ENCODE measurements at regions not wholly inside any gene's neighbourhood (a gene's known extent, or its start where the extent isn't known, plus 50 kb on each side); places are given as distances from the start of the nearest gene placed in this dataset.

DNA sequence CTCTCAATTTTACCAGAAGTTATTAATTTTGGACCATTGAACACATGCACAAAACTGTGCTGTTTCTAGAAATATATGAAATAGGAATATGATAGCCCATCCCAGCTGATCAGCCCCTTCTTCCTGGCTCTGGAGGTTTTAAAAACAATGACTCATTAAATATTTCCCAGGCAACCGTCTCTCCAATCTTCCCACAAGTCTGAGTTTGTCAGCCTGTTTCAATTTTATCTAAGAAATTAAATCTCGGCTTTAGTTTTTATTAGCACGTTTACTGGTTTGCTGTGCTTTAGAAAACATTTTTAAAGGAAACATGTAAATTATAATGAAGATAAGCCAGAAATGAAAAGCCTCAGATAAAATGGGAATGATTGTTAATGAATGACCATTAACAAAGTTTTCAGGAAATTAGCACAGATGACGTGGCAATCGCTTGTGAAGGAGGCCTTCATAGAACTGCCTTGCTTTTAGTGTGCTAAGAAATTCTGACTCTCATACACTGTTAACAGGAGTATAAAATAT lies 89.3 kb upstream of the RAP1B start:
- H3K4me3 ChIP-seq (ENCODE audit: insufficient read length, low read depth) = no peak overlapping the region

DNA sequence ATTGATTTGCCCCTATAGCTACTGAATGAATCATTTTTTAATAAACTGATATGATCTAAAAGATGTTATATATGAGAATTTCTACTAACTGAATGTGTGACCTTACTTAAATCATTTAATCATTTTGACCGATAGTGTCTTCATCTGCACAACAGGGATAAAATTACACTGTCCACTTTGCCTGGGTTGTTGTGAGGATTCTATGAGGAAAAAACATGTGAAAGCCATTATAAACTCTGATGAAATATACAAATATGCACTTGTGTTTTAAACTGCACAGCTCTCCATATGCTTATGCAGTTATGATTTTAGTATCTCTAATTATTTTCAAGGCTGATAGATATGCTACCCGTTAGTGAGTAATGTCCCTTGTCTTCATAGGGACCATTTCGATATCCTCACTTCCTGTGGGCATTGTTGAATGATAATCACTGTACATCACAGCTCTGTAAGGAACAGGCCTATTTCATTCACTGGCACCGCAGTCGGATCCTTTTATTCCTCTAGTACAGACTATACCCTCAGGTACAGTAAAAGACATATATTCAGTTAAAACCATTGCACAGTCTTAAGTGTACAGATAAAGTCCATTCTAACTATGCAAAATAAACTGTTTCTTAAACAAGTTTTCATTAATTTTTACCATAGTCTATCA lies 88.7 kb upstream of the RAP1B start:
- no peaks in the 10 kb centered on the region for H3K4me1 ChIP-seq (ENCODE audit: insufficient read depth, insufficient read length)
- TF ChIP-seq SUZ12 (IDR thresholded peaks at IDR 0.05; ENCODE audit: extremely low read depth, insufficient read depth, insufficient read length) = no peak
- no peak for TF ChIP-seq YY1 (IDR thresholded peaks at IDR 0.05; ENCODE audit: insufficient read depth, insufficient read length)
- no peak for TF ChIP-seq ZNF274 (IDR thresholded peaks at IDR 0.05; ENCODE audit: low read depth, low read length)
- no peak for DNase-seq (ENCODE audit: low read depth, low spot score)
- H3K27me3 ChIP-seq (ENCODE audit: insufficient read depth, insufficient read length) = no peaks in the 10 kb centered on the region
- H3K36me3 ChIP-seq (ENCODE audit: insufficient read depth, insufficient read length, low read length) = no peaks in the 10 kb centered on the region
- H3K4me3 ChIP-seq (ENCODE audit: insufficient read length, low read depth) = no peak overlapping the region
- no peak overlapping the region for H3K9ac ChIP-seq (ENCODE audit: insufficient read length, low read depth)
- peaks cover 18% of the 10 kb centered on the region for H3K9me3 ChIP-seq (ENCODE audit: insufficient read depth, low read length)

More for the DNA sequence above, 89.3 kb upstream of the RAP1B start:
- H3K9ac ChIP-seq (ENCODE audit: insufficient read length, low read depth) = no peak overlapping the region
- no peaks in the 10 kb centered on the region for H3K36me3 ChIP-seq (ENCODE audit: insufficient read depth, insufficient read length, low read length)
- TF ChIP-seq SUZ12 (IDR thresholded peaks at IDR 0.05; ENCODE audit: extremely low read depth, insufficient read depth, insufficient read length) (no peak), ZNF274 (IDR thresholded peaks at IDR 0.05; ENCODE audit: low read depth, low read length) (no peak), YY1 (IDR thresholded peaks at IDR 0.05; ENCODE audit: insufficient read depth, insufficient read length) (no peak)
- no peak for DNase-seq (ENCODE audit: low read depth, low spot score)
- no peaks in the 10 kb centered on the region for H3K4me1 ChIP-seq (ENCODE audit: insufficient read depth, insufficient read length)
- H3K27me3 ChIP-seq (ENCODE audit: insufficient read depth, insufficient read length) = no peaks in the 10 kb centered on the region
- peaks cover 18% of the 10 kb centered on the region for H3K9me3 ChIP-seq (ENCODE audit: insufficient read depth, low read length)

DNA sequence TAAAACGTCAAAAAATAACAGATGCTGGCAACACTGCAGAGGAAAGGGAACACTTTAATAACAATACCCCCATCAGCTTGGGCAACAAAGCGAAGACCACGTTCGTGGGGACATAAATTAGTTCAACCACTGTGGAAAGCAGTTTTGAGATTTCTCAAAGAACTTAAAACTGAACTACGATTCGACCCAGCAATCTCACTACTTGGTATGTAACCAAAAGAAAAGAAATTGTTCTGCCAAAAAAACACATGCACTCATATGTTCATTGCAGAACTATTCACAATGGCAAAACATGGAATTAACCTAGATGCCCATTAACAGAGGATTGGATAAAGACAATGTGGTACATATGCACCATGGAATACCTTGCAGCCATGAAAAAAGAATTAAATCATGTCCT lies 81.2 kb upstream of the RAP1B start:
- no peaks in the 10 kb centered on the region for H3K36me3 ChIP-seq (ENCODE audit: insufficient read depth, insufficient read length, low read length)
- H3K4me3 ChIP-seq (ENCODE audit: insufficient read length, low read depth) = no peak overlapping the region
- no peaks in the 10 kb centered on the region for H3K27me3 ChIP-seq (ENCODE audit: insufficient read depth, insufficient read length)
- TF ChIP-seq YY1 (IDR thresholded peaks at IDR 0.05; ENCODE audit: insufficient read depth, insufficient read length) = no peak
- no peak for TF ChIP-seq SUZ12 (IDR thresholded peaks at IDR 0.05; ENCODE audit: extremely low read depth, insufficient read depth, insufficient read length)
- TF ChIP-seq ZNF274 (IDR thresholded peaks at IDR 0.05; ENCODE audit: low read depth, low read length) = no peak
- peaks cover 17% of the 10 kb centered on the region for H3K9me3 ChIP-seq (ENCODE audit: insufficient read depth, low read length)
- H3K4me1 ChIP-seq (ENCODE audit: insufficient read depth, insufficient read length) = no peaks in the 10 kb centered on the region
- H3K9ac ChIP-seq (ENCODE audit: insufficient read length, low read depth) = no peak overlapping the region
- DNase-seq (ENCODE audit: low read depth, low spot score) = no peak

DNA sequence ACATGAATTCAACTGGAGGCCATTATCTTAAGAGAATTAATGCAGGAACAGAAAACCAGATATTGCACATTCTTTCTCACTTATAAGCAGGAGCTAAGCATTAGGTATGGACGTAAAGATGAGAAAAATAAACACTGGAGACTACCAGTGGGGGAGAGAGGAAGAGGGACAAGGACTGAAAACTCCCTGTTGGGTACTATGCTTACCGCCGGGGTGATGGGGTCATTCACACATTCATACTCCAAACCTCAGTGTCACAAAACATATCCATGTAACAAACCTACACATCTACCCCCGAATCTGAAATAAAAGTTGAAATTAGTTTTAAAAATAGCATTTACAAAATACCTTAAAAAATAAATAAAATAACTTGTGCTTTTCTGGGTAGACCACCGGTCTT lies 80.8 kb upstream of the RAP1B start:
- no peak overlapping the region for H3K4me3 ChIP-seq (ENCODE audit: insufficient read length, low read depth)
- no peaks in the 10 kb centered on the region for H3K36me3 ChIP-seq (ENCODE audit: insufficient read depth, insufficient read length, low read length)
- no peak overlapping the region for H3K9ac ChIP-seq (ENCODE audit: insufficient read length, low read depth)
- H3K4me1 ChIP-seq (ENCODE audit: insufficient read depth, insufficient read length) = no peaks in the 10 kb centered on the region
- no peak for DNase-seq (ENCODE audit: low read depth, low spot score)
- peaks cover 13% of the 10 kb centered on the region for H3K9me3 ChIP-seq (ENCODE audit: insufficient read depth, low read length)
- H3K27me3 ChIP-seq (ENCODE audit: insufficient read depth, insufficient read length) = no peaks in the 10 kb centered on the region
- no peak for TF ChIP-seq ZNF274 (IDR thresholded peaks at IDR 0.05; ENCODE audit: low read depth, low read length)
- TF ChIP-seq YY1 (IDR thresholded peaks at IDR 0.05; ENCODE audit: insufficient read depth, insufficient read length) = no peak
- TF ChIP-seq SUZ12 (IDR thresholded peaks at IDR 0.05; ENCODE audit: extremely low read depth, insufficient read depth, insufficient read length) = no peak

DNA sequence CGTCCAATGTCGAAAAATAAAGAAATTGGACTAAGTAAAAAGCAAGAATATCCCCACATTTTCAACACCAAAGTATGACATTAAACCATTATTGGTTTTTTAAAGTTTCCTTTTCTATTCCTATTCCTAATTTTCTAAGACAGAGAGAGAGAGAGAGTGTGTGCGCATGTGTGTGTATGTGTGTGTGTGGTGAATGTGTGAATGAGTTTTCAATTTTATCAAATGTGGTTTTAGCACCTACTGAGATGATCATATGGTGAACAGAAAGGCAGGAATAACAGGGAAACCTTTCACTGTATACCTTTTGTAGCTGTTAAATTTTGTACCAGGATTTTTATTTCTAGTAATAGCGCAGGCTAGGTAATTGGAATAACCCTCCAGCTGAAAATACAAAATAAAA lies 80.4 kb upstream of the RAP1B start:
- Histone ChIP-seq H3K9ac (ENCODE audit: insufficient read length, low read depth) (no peak overlapping the region), H3K36me3 (ENCODE audit: insufficient read depth, insufficient read length, low read length) (no peaks in the 10 kb centered on the region), H3K4me3 (ENCODE audit: insufficient read length, low read depth) (no peak overlapping the region), H3K4me1 (ENCODE audit: insufficient read depth, insufficient read length) (no peaks in the 10 kb centered on the region), H3K9me3 (ENCODE audit: insufficient read depth, low read length) (peaks cover 9% of the 10 kb centered on the region), H3K27me3 (ENCODE audit: insufficient read depth, insufficient read length) (no peaks in the 10 kb centered on the region)
- DNase-seq (ENCODE audit: low read depth, low spot score) = no peak
- TF ChIP-seq SUZ12 (IDR thresholded peaks at IDR 0.05; ENCODE audit: extremely low read depth, insufficient read depth, insufficient read length) (no peak), ZNF274 (IDR thresholded peaks at IDR 0.05; ENCODE audit: low read depth, low read length) (no peak)

DNA sequence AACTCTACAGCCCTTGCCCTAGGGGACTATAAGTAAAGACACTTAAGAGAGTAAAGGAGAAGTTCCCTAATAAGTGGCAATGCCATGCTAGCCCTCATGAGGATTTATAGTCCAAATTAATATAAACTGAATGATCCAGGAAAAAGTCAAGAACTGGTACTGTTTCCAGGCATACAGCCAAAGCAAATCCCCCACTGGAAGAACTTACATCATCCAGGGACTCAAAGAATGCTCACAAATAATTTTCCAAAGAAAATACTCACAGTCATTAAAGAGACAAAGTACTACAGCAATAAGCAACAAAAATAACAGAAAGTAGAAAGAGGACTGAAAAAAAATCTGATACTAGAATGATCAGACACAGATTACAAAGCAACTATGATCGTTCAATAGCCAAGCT lies 79.7 kb upstream of the RAP1B start:
- Histone ChIP-seq H3K4me3 (ENCODE audit: insufficient read length, low read depth) (no peak overlapping the region), H3K9me3 (ENCODE audit: insufficient read depth, low read length) (peaks cover 2% of the 10 kb centered on the region; the same call in 1 of the 2 replicates), H3K36me3 (ENCODE audit: insufficient read depth, insufficient read length, low read length) (no peaks in the 10 kb centered on the region), H3K27me3 (ENCODE audit: insufficient read depth, insufficient read length) (no peaks in the 10 kb centered on the region), H3K9ac (ENCODE audit: insufficient read length, low read depth) (no peak overlapping the region), H3K4me1 (ENCODE audit: insufficient read depth, insufficient read length) (no peaks in the 10 kb centered on the region)
- DNase-seq (ENCODE audit: low read depth, low spot score) = no peak
- TF ChIP-seq SUZ12 (IDR thresholded peaks at IDR 0.05; ENCODE audit: extremely low read depth, insufficient read depth, insufficient read length) = no peak
- TF ChIP-seq YY1 (IDR thresholded peaks at IDR 0.05; ENCODE audit: insufficient read depth, insufficient read length) = no peak
- TF ChIP-seq ZNF274 (IDR thresholded peaks at IDR 0.05; ENCODE audit: low read depth, low read length) = no peak

DNA sequence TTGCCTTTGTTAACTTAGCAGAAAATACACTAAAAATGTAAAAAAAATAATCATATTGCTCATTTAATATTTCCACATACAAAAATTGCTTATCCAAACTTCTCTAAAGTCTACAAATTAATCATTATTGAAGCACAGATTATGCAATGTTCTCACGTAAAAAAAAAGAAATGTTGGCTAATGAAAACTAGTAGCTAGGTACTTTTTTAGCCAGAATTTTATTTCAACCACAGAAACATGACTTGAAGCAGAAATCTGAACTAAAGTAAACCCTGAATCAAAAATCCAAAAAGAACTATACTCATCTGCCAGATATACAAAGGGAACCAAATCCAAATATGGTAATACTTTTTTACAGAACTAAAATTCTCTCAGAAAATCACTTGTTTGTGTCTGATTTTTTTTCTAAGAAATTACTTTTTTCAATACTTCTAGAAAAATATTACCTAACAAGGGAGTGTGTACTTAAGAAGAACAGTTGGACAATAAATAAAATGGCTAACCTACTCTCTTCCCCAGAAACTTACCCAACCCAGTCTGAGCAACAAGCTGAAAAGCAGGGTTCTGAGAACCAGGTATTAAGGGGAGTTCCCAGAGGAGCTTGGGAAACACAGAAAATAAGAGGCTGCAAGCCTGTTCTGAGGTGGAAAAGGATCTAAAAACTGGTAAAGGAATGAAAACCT lies 78.4 kb upstream of the RAP1B start:
- DNase-seq (ENCODE audit: low read depth, low spot score) = no peak
- TF ChIP-seq YY1 (IDR thresholded peaks at IDR 0.05; ENCODE audit: insufficient read depth, insufficient read length) (no peak), ZNF274 (IDR thresholded peaks at IDR 0.05; ENCODE audit: low read depth, low read length) (no peak), SUZ12 (IDR thresholded peaks at IDR 0.05; ENCODE audit: extremely low read depth, insufficient read depth, insufficient read length) (no peak)

More for the DNA sequence above, 78.4 kb upstream of the RAP1B start:
- Histone ChIP-seq H3K4me3 (ENCODE audit: insufficient read length, low read depth) (no peak overlapping the region), H3K36me3 (ENCODE audit: insufficient read depth, insufficient read length, low read length) (no peaks in the 10 kb centered on the region), H3K27me3 (ENCODE audit: insufficient read depth, insufficient read length) (no peaks in the 10 kb centered on the region), H3K9me3 (ENCODE audit: insufficient read depth, low read length) (no peaks in the 10 kb centered on the region; the same call in 1 of the 2 replicates), H3K4me1 (ENCODE audit: insufficient read depth, insufficient read length) (no peaks in the 10 kb centered on the region), H3K9ac (ENCODE audit: insufficient read length, low read depth) (no peak overlapping the region)
